ENCODE measurements at regions not wholly inside any gene's neighbourhood (a gene's known extent, or its start where the extent isn't known, plus 50 kb on each side); places are given as distances from the start of the nearest gene placed in this dataset.

GRCh38 chr15:101579631-101580163, 72.5 kb downstream of the TM2D3 start:
- ChIA-PET CTCF (no interaction called here), POLR2A (ENCODE audit: low non-redundant PET) (no interaction called here)
- no peak overlapping the region for H3K4me3 ChIP-seq (ENCODE audit: low read depth, low read length, poor library complexity, severe bottlenecking)
- H3K9me3 ChIP-seq (ENCODE audit: low read depth, low read length, poor library complexity, severe bottlenecking): no peaks in the 10 kb centered on the region
- peaks cover 29% of the 10 kb centered on the region for H3K27me3 ChIP-seq (replicated peaks; ENCODE audit: insufficient read depth, low read depth, low read length, poor library complexity)
- intact Hi-C loops (cut with micrococcal nuclease; ENCODE audit: unreplicated experiment): no loop called here
- peak; percentile 2 for DNase-seq (ENCODE audit: low spot score)
- no peak overlapping the region for H3K27ac ChIP-seq (ENCODE audit: low read depth, low read length, poor library complexity, severe bottlenecking)
- no TSS peak for BruUV-seq (replicated peaks)
- H3K4me1 ChIP-seq (ENCODE audit: insufficient read depth, low read length, poor library complexity, severe bottlenecking): no peaks in the 10 kb centered on the region
- H3K36me3 ChIP-seq (ENCODE audit: insufficient read depth, low read length, poor library complexity, severe bottlenecking): no peaks in the 10 kb centered on the region
- TF ChIP-seq EZH2 (IDR thresholded peaks at IDR 0.05; ENCODE audit: borderline replicate concordance, low read depth, low read length, poor library complexity, severe bottlenecking) (no peak), CTCF (conservative IDR thresholded peaks at IDR 0.05; ENCODE audit: low read depth, low read length) (no peak)

GRCh38 chr15:101578443-101578894, 73.7 kb downstream of the TM2D3 start:
- peak; percentile 31 for DNase-seq (ENCODE audit: low spot score)
- intact Hi-C loops (cut with micrococcal nuclease; ENCODE audit: unreplicated experiment): no loop called here

GRCh38 chr15:101573951-101574350, 78.2 kb downstream of the TM2D3 start:
- Histone ChIP-seq H3K9me3 (ENCODE audit: low read depth, low read length, poor library complexity, severe bottlenecking) (no peaks in the 10 kb centered on the region), H3K27ac (ENCODE audit: low read depth, low read length, poor library complexity, severe bottlenecking) (no peak overlapping the region), H3K4me3 (ENCODE audit: low read depth, low read length, poor library complexity, severe bottlenecking) (no peak overlapping the region), H3K4me1 (ENCODE audit: insufficient read depth, low read length, poor library complexity, severe bottlenecking) (no peaks in the 10 kb centered on the region), H3K36me3 (ENCODE audit: insufficient read depth, low read length, poor library complexity, severe bottlenecking) (no peaks in the 10 kb centered on the region), H3K27me3 (replicated peaks; ENCODE audit: insufficient read depth, low read depth, low read length, poor library complexity) (peaks cover 19% of the 10 kb centered on the region)
- DNase-seq (ENCODE audit: low spot score): no peak
- no TSS peak for BruUV-seq (replicated peaks)
- intact Hi-C loops (cut with micrococcal nuclease; ENCODE audit: unreplicated experiment): no loop called here
- TF ChIP-seq EZH2 (IDR thresholded peaks at IDR 0.05; ENCODE audit: borderline replicate concordance, low read depth, low read length, poor library complexity, severe bottlenecking) (no peak), CTCF (conservative IDR thresholded peaks at IDR 0.05; ENCODE audit: low read depth, low read length) (no peak)
- ChIA-PET POLR2A (ENCODE audit: low non-redundant PET) (no interaction called here), CTCF (no interaction called here)

More at GRCh38 chr15:101578443-101578894, 73.7 kb downstream of the TM2D3 start:
- Histone ChIP-seq H3K36me3 (ENCODE audit: insufficient read depth, low read length, poor library complexity, severe bottlenecking) (no peaks in the 10 kb centered on the region), H3K27ac (ENCODE audit: low read depth, low read length, poor library complexity, severe bottlenecking) (no peak overlapping the region), H3K9me3 (ENCODE audit: low read depth, low read length, poor library complexity, severe bottlenecking) (no peaks in the 10 kb centered on the region), H3K4me3 (ENCODE audit: low read depth, low read length, poor library complexity, severe bottlenecking) (no peak overlapping the region), H3K27me3 (replicated peaks; ENCODE audit: insufficient read depth, low read depth, low read length, poor library complexity) (peaks cover 37% of the 10 kb centered on the region), H3K4me1 (ENCODE audit: insufficient read depth, low read length, poor library complexity, severe bottlenecking) (no peaks in the 10 kb centered on the region)
- CTCF ChIA-PET: no interaction called here
- peak; percentile 61 for TF ChIP-seq CTCF (conservative IDR thresholded peaks at IDR 0.05; ENCODE audit: low read depth, low read length)
- TF ChIP-seq EZH2 (IDR thresholded peaks at IDR 0.05; ENCODE audit: borderline replicate concordance, low read depth, low read length, poor library complexity, severe bottlenecking): no peak
- no TSS peak for BruUV-seq (replicated peaks)
- POLR2A ChIA-PET (ENCODE audit: low non-redundant PET): no interaction called here
